NOMO-1 treated with DMSO at 0.1 percent for 48 hours (cell line): ENCODE measurements at regions not wholly inside any gene's neighbourhood (a gene's known extent, or its start where the extent isn't known, plus 50 kb on each side); places are given as distances from the start of the nearest gene placed in this dataset.

ENCODE experiments used
- DNase-seq: peaks from one replicate; lab custom pipeline; 2025; ENCODE audit not compliant: unreplicated experiment; lab: John Stamatoyannopoulos, UW

DNA sequence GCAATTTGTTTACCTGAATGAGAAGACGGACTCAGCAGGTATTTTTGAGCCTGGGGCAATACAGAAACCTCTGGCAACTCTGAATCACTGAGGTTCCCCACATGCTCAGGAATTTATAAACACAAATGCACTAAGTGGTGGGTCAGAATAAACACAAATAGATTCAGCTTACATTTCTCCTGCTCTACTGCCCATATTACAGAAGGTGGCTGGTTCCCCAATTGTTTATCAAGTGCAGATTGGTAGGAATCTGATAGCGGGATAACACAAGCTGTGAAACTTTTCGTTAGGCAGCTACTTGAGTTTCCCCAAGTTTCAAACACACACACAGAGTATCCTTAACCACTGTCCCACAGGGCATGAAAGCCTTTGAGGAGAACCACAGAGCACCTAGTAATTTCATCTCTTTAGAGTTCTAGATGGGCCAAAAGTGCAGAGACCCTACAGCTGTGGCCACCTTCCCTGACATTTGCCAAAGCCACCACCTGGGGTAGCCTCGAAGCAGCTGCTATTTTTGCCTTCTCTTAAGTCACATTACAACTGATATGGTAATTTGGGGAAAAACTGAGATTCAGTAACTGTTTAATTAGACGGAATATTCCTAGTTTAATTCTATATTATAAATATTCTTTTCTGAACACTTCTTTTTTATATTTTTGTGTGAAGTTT, 204.2 kb upstream of the PTCHD4 start:
- no peak for DNase-seq

DNA sequence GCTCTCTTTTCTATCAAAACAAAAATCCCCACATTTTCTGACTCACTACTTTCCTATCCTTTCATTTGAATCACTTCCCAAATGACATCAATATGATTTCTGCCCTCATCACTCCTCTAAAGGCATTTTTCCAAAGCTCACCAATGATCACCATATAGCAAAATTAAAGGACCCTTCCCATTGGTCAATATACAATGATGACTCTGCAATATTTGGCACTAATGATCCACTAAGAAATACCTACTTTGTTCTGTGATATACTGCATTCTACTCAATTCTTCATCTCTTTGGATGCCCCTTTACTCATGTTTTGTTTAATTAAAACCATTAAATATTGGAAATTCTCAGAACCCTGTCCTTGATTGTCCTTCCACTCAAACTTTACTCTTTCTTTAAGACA, 200.3 kb upstream of the PTCHD4 start:
- DNase-seq: no peak

DNA sequence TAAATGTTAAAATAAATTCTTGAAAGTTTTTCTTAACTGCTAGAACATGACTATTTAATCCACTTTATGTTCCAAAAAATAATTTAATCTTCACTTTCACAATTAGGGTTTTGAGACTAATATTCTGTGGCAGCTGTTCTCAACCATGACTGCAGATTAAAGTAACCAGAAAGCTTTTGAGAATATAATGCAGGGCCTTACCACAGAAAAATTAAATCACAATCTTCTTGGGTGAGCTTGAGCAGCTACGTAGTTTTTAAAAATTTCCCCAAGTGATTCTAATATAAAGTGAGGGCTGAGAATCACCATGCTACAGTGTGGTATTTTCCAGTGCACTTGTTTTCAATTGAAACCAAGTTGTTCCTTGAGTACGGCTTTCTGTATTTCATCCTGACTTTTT, 196.6 kb upstream of the PTCHD4 start:
- DNase-seq: no peak

DNA sequence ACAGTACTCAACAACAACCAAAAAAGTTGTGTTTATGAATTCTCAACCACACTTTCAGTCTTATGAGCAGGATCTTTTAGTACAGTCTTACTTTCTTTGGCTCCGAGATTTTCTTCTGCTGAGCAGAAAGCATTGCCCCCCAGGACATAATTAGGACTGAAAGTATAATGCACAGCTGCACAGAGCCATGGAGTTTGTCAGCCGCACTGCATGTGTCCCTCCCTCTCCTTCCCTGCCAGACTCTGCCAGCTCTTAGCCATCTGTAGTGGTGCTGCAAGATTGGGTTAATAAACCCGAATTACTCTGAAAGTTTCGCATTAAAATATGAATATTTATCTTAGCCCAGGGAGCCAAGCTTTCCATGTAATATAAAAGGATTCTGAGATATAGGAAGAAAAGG, 179.6 kb upstream of the PTCHD4 start:
- no peak for DNase-seq

DNA sequence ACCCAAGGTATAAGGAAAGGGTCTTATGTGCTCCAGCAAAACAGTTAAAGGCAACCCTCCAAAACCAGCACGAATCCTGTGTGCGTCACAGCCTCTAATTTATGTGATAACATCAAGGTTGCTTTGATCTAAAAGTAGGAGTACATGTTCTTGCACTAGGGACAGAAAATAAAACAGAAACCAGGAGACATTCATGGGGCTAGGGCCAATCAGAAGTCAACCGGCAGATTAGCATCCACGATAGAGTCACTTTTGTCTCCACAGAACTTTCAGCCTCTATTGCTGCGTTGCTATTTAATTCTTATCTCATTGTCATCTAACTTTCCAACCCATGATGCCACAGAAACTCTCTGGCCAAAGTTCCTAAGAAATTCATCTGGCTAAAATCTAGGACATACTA, 178.8 kb upstream of the PTCHD4 start:
- DNase-seq: no peak

DNA sequence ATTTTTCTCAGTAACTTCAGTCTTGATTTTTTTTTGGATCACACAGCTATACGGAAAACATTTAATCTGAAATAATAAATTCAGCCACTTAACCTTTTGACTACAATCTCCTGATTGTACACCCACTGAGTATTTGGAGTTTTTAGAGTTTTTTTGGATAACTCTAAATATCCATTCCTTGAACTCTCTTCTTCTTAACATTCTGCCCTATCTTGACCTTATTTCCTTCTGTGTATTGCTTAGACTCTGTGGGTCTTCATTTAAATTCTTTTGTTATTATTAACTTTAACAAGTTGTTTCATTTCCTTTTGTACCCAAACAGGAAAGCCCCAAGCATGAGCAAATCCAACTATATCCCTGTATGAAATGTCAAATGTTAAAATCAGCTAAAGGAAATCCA, 170.2 kb upstream of the PTCHD4 start:
- DNase-seq: no peak

DNA sequence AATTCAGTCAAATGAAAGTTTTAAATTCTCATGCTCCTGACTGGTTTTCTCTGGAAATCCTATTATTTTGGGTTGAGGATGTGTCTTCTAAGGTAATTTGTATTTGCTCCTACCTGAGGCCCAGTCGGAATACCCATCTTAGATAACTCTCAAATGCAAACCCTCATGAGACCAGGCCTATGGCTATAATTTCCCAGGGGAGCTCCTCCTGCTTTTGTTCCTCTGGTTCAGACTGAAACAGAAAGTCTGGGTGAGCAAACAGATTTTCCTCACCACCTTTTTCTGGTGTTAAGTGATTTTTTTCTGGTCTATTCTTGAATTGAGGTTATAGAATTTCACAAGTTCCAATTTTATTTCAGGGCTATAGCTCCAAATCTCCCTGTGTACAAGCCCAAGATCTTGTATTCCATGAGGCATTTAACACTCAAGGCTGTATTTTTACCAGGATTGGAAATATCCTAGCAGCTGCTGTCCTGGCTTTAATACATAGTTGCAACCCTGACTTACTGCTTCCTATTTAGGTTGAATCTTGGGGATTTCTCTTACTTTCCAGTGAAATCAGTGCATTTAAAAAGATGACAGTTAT, 169.1 kb upstream of the PTCHD4 start:
- no peak for DNase-seq

DNA sequence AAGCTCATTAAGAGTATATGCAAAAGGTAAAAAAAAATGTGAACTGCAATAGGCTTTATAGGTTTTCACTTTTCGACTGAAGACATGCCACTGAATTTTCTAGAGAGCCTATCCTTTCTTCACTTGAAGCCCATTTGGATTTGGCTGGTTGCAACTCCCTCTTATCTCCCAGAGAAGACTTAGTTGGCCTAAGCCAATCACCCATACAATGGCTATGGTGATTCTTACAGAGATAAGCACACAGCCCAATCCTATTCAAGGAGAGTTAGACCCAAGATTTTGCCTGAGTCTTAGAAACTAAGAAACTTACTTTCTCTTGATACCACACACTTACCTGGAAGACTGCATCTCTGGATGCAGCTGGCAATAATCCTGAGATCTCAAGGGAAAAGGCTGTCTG, 167.3 kb upstream of the PTCHD4 start:
- no peak for DNase-seq

DNA sequence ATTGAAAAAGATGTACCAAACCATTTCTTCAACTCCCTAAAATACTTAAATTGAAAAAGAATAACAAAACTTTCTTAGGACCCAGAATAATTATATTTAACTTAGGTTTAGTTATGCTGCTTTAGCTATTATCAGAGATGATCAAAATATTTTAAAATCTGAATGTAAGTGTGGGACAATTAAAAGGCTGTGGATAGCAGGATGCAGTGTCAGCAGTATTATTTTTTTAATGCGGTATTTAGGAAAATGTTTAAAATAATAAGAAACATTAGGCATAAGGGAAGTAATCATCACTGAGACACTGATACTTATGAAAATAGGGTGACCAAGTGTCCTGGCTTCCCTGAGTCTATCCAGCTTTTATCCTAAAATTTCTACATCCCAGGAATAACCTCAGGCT, 161.5 kb upstream of the PTCHD4 start:
- DNase-seq: no peak

DNA sequence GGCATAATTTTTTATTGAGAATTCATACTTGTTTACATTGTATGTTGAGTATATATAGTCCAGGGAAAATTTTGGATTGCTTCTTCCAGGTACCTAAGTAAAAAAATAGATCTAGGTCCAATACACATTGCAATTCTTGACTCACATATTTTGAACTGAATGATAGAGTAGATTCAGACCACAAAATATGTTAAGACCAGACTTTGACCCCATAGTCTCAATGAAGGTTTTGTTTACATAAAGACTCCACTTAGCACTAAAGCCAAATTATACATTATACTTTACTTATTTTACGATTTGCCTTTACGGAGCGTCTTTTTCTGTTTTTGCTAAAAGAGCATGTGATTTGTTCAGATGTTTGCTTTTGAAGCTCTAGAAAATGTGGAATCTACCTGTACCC, 144.1 kb upstream of the PTCHD4 start:
- no peak for DNase-seq

DNA sequence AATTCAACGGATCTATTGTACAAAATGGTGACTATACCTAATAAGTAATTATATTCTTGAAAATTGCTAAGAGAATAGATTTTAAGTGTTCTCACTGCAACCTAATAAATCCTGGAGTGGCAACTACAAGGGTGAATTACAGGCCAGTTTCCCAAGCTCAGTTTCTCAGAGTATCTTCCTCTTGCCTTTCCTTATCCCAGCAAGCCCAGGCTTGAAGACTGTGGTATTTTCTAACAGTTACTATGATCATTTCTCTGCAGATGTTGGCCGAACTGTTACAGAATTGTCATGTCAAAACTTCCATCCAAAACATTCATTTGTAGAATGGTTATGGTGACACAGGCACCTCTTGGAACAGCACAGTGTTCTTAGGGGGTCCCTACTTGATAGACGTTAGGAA, 138.1 kb upstream of the PTCHD4 start:
- no peak for DNase-seq

DNA sequence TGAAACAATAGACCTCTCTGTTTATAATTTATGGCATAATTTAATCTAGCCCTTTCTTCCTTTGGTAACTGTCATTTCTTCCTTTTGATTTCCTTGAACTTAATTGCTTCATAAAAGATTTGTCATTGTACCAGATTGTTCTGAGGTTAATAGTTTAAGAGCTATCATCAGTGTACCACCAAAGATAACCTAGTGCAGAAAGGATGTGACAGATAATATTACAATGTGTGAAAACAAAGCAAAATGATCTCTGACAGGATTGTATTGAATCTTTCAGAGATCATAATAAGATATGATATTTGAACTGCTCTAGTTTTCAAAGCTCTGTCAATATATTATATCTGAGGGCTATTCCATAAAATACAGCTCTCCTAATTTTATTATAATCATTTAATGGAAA, 132.1 kb upstream of the PTCHD4 start:
- no peak for DNase-seq

DNA sequence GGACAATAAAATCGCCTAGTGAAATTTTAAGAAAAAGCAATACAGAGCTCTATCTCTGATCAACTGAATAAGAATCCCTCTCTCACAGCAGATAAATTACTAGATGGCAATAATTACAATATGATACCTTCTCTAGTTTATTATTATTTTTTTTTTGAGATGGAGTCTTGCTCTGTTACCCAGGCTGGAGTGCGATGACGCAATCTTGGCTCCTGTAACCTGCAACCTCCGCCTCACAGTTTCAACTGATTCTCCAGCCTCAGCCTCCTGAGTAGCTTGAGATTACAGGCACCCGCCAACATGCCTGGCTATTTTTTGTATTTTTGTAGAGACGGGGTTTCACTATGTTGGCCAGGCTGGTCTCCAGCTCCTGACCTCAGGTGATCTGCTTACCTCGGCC, 129.3 kb upstream of the PTCHD4 start:
- DNase-seq: no peak

DNA sequence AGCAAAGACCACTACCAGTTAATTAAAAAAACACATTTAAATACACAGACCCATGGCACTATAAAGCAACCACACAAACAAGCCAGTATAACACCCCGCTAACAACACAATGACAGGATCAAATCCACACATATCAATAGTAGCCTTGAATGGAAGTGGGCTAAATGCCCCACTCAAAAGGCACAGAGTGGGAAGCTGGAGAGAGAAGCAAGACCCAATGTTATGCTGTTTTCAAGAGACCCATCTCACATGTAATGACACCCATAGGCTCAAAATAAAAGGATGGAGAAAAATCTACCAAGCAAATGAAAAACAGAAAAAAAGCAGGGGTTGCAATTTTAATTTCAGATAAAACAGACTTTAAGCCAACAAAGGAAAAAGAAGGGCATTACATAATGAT, 125.4 kb upstream of the PTCHD4 start:
- no peak for DNase-seq

DNA sequence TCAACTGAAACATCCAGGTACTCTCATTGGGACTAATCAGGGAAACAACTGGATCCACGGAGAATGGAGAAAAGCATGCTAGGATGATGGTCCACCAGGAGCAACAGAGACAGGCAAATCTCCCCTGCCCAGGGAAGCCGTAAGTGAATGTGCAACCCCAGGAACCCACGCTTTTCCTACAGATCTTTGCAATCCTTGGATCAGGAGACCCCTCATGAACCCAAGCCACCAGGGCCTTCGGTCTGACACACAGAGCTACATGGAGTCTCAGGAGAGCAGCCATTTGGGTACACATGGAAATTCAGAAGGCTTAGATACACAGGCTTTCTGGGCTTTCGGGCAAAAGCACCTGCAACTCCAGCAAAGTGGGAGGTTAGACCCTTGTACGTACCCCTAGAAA, 122.1 kb upstream of the PTCHD4 start:
- no peak for DNase-seq

DNA sequence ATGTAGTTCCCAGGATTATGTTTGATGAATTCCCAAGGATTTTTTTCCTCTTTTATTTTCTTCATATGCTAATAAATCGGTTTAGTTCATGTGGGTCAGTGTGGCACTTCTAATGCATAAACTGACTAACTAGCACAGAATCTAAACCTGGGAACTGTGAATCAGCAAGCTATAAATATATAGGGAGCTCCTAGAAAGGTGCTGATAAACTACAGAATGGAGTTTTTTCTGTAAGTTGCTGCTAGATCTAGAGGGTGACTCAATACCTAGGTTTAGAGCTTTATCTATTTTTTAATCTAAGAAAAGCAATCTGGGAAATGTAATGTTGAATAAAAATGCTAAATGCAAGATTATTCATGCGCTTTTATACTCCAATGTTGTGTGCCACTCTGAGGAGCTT, 118.8 kb upstream of the PTCHD4 start:
- DNase-seq: no peak

DNA sequence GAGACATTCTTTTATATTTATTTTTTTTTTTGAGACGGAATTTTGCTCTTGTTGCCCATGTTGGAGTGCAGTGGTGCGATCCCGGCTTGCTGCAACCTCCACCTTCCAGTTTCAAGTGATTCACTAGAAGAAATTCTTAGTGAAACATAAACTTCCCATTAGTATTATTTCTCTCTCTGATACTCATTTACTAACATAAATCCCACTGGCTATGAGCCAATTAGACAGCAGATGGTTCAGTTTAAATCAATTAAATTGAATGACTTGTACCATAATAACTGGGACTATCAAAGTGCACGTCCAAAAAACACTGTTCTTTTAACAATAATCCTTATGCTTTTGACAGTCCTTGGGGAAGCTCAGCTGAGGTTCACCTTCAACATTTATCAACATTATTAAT, 111.2 kb upstream of the PTCHD4 start:
- no peak for DNase-seq

DNA sequence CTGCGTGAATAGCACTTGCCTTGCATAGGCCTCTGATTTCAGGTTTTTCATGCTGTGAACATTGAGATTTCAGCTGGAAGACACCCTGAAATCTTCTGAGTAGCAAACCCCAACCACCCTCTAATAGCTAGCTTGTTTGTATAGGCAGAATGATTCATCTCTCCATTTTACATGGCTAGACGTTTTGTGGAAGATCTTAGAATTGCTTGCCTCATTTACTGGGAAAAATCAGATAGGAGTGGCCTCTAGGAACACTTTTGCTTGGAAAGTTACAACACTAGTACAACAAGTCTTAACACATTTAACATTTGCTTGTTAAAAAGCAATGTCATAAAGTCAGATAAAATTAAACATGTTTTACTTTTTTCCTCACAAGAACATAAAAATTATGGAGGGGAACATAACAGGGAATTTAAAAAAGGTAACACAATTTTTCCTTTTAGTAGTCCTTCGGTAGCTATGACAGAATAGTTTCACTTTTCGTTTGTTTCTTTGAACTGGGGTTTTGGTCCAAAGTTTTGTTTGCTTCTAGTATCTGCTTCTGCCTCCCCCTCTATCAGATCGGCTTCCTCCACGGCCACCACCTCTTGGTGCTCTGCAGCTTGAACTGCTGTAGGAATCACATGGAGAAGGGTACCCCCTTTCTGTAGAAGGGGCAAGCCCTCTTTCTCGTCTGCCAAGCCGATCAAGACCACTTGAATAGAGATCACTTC, 102.2 kb upstream of the PTCHD4 start:
- DNase-seq: no peak

DNA sequence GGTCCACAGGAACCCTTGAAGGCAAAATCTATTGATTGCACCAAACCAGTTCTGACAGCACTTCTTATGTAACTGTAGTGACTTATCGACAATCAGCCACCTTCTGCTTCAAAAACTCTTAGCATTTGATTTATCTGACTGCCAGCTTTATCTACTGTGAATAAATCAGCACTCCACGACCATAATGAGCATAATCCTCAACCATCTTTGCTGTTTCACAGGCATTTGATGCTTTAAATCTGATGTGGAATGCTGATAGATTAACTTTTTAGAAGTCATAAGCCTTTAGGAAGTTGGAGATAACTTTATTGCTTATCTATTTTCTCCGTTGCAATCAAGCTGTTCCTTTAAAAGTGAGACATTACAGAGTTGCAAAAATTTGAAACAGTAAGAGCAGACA, 101.5 kb upstream of the PTCHD4 start:
- no peak for DNase-seq

DNA sequence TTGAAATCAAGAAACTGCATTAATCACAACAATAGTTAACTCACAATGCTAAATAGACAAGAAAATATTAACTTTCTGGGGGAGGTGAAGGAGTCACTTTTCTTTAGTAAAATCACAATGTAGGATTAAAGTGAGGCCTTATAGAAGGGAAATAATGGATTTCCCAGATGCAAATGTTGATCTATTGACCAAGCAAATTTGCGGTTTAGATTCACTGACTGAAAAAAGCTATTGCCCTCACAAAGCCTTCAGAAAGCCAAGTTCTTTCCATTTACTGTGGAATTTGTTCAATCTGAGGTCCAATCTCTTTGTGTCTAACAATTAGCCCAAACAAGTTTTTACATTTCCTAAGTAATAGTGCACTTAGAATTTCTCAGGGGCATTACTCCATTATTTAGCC, 95.1 kb upstream of the PTCHD4 start:
- no peak for DNase-seq

DNA sequence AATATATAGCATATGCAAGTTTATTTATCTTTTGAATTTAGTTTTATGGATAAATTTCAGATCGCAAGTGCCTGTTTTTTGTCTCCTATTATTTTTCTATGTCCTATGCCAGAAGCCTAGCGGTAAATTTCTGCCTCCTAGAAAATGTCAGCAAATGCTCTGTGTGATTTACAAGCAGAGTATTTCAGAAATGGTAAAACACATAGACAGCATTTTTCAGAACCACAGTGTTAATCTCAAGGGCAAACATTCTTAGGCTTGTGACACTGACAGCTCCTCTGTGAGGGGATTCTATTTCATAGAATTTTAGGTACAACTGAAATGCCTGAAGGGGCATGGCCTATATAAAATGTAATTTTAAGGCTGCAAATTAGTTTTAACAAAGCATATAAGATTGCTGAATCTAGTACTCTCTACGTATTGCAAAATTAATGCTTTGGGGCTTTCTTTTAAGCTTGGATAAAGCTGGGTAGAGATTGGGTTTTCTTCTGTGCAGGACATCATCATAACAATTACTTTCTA, 89.9 kb upstream of the PTCHD4 start:
- no peak for DNase-seq

DNA sequence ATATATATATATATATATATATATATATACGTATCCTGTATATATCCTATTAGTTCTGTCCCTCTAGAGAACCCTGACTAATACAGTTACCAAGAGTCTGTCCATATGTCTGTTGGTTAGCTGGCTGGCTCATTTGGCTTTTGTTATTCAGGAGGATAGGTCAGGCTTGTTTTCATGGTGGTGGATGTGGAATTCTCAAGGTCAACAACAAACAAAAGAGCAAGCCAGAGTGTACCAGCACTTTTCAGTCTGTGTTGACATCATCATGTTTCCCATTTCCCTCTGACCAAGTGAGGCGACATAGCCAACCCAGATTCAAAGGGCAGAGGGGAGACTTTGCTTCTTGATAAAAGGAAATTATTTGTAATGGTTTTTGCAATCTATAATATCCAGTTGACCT, 88.5 kb upstream of the PTCHD4 start:
- DNase-seq: no peak

DNA sequence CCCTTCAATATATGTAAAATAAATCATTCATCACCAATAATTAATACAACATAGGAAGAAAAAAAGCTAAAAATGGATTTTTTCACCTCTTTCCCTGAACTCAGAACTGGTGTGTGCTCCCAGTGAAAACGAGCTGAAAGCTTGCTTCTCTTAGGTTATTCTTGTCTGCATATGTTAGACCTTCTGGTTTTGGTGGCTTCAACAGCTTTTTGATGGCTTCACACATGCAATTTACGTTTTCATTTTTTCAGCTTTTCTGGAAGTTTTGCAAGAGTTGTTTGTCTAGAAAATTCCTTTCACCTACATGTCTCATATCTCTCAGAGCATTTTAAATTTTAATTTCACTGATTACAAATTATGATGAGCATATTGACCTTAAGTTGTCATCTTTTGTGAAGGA, 86.9 kb upstream of the PTCHD4 start:
- no peak for DNase-seq
